ENCODE measurements at regions not wholly inside any gene's neighbourhood (a gene's known extent, or its start where the extent isn't known, plus 50 kb on each side); places are given as distances from the start of the nearest gene placed in this dataset.

DNA sequence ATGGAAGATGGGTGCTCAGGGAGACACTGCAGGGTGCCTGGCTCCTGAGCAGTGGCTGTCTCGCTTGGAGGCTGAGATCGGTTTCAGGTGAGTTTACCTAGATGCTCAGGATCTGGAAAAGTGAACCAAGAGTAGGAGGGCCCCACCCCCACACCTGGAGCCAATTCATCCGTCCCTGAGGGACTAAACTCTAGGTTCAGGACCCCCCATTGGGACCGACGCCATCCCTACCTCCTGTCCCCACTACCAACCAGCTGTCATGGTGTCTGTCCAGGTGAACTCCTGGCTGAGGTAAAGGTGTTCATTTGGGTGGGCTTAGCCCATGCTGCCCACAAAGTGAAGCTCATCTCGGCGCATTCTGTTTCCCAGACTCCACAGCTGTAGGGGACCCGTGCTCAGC lies 174.6 kb upstream of the PLPP4 start:
- DNase-seq, result no peak
- Histone ChIP-seq H4K20me1 (ENCODE audit: control insufficient read depth, insufficient read depth, low read length, poor library complexity, severe bottlenecking) (no peaks in the 10 kb centered on the region), H2AFZ (ENCODE audit: insufficient read depth, low read depth, low read length, poor library complexity, severe bottlenecking) (no peak overlapping the region), H3K79me2 (ENCODE audit: control insufficient read depth, insufficient read depth, low read length) (no peaks in the 10 kb centered on the region), H3K9me3 (ENCODE audit: control extremely low read depth in 1 of 3, control insufficient read depth in 2 of 3, insufficient read depth in 1 of 3, low read length in 2 of 3) (peaks cover 0 to 3% (median 0%) of the 10 kb centered on the region in 3 donors), H3K4me1 (ENCODE audit: control insufficient read depth in 2 of 2, insufficient read depth in 2 of 2, low read length in 2 of 2) (no peaks in the 10 kb centered on the region), H3K27me3 (replicated peaks in 1 of 4; ENCODE audit: control extremely low read depth in 1 of 4, control insufficient read depth in 3 of 4, insufficient read depth in 4 of 4, low read length in 3 of 4) (no peaks in the 10 kb centered on the region), H3K27ac (ENCODE audit: low read length in 2 of 2) (no peak overlapping the region), H3K4me3 (ENCODE audit: control extremely low read depth in 1 of 5, extremely low read depth in 1 of 5, insufficient read depth in 1 of 5, low read depth in 2 of 5, low read length in 4 of 5) (no peak overlapping the region), H3K4me2 (replicated peaks; ENCODE audit: low read depth, low read length, poor library complexity, severe bottlenecking) (no peak overlapping the region), H3K36me3 (replicated peaks in 1 of 2; ENCODE audit: control extremely low read depth in 1 of 2, control insufficient read depth in 1 of 2, extremely low read depth in 1 of 2, insufficient read depth in 2 of 2, low read length in 1 of 2) (no peaks in the 10 kb centered on the region), H3K9ac (ENCODE audit: low read length) (no peak overlapping the region)
- no peaks in the 10 kb centered on the region for H3K9me3 Mint-ChIP-seq (ENCODE audit: insufficient read depth)
- WGBS (ENCODE audit: insufficient coverage), result 92% methylated on average over 2 of the region's 8 CpGs
- intact Hi-C loops (cut with micrococcal nuclease), result no loop called here
- H3K27me3 Mint-ChIP-seq, result no peaks in the 10 kb centered on the region
- H3K27ac Mint-ChIP-seq, result no peak overlapping the region
- TF ChIP-seq, protein P1, sequence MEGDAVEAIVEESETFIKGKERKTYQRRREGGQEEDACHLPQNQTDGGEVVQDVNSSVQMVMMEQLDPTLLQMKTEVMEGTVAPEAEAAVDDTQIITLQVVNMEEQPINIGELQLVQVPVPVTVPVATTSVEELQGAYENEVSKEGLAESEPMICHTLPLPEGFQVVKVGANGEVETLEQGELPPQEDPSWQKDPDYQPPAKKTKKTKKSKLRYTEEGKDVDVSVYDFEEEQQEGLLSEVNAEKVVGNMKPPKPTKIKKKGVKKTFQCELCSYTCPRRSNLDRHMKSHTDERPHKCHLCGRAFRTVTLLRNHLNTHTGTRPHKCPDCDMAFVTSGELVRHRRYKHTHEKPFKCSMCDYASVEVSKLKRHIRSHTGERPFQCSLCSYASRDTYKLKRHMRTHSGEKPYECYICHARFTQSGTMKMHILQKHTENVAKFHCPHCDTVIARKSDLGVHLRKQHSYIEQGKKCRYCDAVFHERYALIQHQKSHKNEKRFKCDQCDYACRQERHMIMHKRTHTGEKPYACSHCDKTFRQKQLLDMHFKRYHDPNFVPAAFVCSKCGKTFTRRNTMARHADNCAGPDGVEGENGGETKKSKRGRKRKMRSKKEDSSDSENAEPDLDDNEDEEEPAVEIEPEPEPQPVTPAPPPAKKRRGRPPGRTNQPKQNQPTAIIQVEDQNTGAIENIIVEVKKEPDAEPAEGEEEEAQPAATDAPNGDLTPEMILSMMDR (IDR thresholded peaks at IDR 0.05), result no peak
- no peak for TF ChIP-seq EZH2 (IDR thresholded peaks at IDR 0.05; ENCODE audit: borderline replicate concordance, insufficient read depth, low read depth, low read length, poor library complexity, severe bottlenecking)
- no peak overlapping the region for H3K4me3 Mint-ChIP-seq
- ChIA-PET CTCF (no interaction called here), POLR2A (no interaction called here)
- no peaks in the 10 kb centered on the region for H3K4me1 Mint-ChIP-seq
- ATAC-seq (ENCODE audit: low read depth), result no peak

DNA sequence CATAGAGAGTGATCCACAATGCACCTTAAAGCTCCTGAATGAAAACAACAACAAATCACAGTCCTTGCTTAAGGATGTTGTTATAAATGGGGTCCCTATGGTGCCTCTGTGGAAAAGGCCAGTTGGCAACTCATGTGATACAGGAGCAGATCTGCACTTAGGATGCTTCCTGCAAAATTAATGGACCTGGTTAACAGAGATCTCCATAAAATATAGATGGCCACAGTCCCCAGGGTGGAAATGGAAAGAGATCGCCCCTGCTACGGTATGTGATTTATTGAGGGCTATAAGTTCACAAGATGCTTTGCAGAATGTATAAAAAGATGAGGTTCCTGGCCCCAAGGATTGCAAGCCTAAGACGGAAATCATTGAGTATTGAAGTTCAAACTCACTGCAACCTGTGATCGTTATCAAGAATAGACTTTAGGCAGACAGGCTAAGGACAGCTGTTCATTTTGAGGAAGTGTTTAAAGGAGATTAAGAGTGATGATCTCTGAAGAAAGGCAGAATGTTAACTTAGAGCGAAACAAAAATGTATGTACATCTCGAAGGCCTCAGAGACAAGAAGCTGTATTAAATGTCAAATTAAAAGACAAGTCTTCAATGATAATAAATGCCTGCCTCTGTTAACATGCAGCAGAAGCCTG lies 174.1 kb upstream of the PLPP4 start:
- H3K4me1 ChIP-seq (ENCODE audit: control insufficient read depth in 2 of 2, insufficient read depth in 2 of 2, low read length in 2 of 2), result no peaks in the 10 kb centered on the region
- H3K4me3 ChIP-seq (ENCODE audit: control extremely low read depth in 1 of 5, extremely low read depth in 1 of 5, insufficient read depth in 1 of 5, low read depth in 2 of 5, low read length in 4 of 5), result no peak overlapping the region
- Mint-ChIP-seq H3K4me1 (no peaks in the 10 kb centered on the region), H3K4me3 (no peak overlapping the region), H3K27ac (no peak overlapping the region), H3K27me3 (no peaks in the 10 kb centered on the region), H3K9me3 (ENCODE audit: insufficient read depth) (no peaks in the 10 kb centered on the region)
- H3K79me2 ChIP-seq (ENCODE audit: control insufficient read depth, insufficient read depth, low read length), result no peaks in the 10 kb centered on the region
- ATAC-seq (ENCODE audit: low read depth), result no peak
- DNase-seq, result no peak
- H3K9me3 ChIP-seq (ENCODE audit: control extremely low read depth in 1 of 3, control insufficient read depth in 2 of 3, insufficient read depth in 1 of 3, low read length in 2 of 3), result peaks cover 0 to 3% (median 0%) of the 10 kb centered on the region in 3 donors
- H3K9ac ChIP-seq (ENCODE audit: low read length), result no peak overlapping the region
- no peak overlapping the region for H3K4me2 ChIP-seq (replicated peaks; ENCODE audit: low read depth, low read length, poor library complexity, severe bottlenecking)
- POLR2A ChIA-PET, result no interaction called here
- no peaks in the 10 kb centered on the region for H4K20me1 ChIP-seq (ENCODE audit: control insufficient read depth, insufficient read depth, low read length, poor library complexity, severe bottlenecking)
- TF ChIP-seq, protein P1 (IDR thresholded peaks at IDR 0.05), result no peak
- no peak for TF ChIP-seq EZH2 (IDR thresholded peaks at IDR 0.05; ENCODE audit: borderline replicate concordance, insufficient read depth, low read depth, low read length, poor library complexity, severe bottlenecking)
- H3K27me3 ChIP-seq (replicated peaks in 1 of 4; ENCODE audit: control extremely low read depth in 1 of 4, control insufficient read depth in 3 of 4, insufficient read depth in 4 of 4, low read length in 3 of 4), result no peaks in the 10 kb centered on the region
- CTCF ChIA-PET, result no interaction called here
- H3K27ac ChIP-seq (ENCODE audit: low read length in 2 of 2), result no peak overlapping the region
- H2AFZ ChIP-seq (ENCODE audit: insufficient read depth, low read depth, low read length, poor library complexity, severe bottlenecking), result no peak overlapping the region
- intact Hi-C loops (cut with micrococcal nuclease), result no loop called here
- WGBS (ENCODE audit: insufficient coverage), result 73% methylated on average over 4 of the region's 6 CpGs
- no peaks in the 10 kb centered on the region for H3K36me3 ChIP-seq (replicated peaks in 1 of 2; ENCODE audit: control extremely low read depth in 1 of 2, control insufficient read depth in 1 of 2, extremely low read depth in 1 of 2, insufficient read depth in 2 of 2, low read length in 1 of 2)
